Gastrocnemius medialis (tissue), 4 donors: ENCODE measurements at regions not wholly inside any gene's neighbourhood (a gene's known extent, or its start where the extent isn't known, plus 50 kb on each side); places are given as distances from the start of the nearest gene placed in this dataset.

ENCODE experiments used
- ATAC-seq, 2 donors: fragments of 150-250 bp; one replicate each; pipeline ENCODE4 v1.9.1; 2016
- DNase-seq, 2 donors: peaks; one replicate each; pipeline ENCODE4 v3.0.0-alpha.2; 2019
- H3K27ac ChIP-seq, 4 donors: fragments of 200-600 bp; sonication (generic); 1 replicate in 1 of 4; 2 replicates in 3 of 4; pipeline ENCODE4 v1.5.1; 2016 to 2018; ENCODE audit warnings: mild to moderate bottlenecking in 2 of 4, moderate library complexity in 1 of 4
- H3K27me3 ChIP-seq, 3 donors: fragments of 200-600 bp; sonication (generic) in 2 of 3; 1 replicate in 1 of 3; 2 replicates in 2 of 3; pipeline versions ENCODE4 v1.5.1 to v1.6.0; 2016 to 2019; ENCODE audit warnings: mild to moderate bottlenecking in 1 of 3, moderate library complexity in 1 of 3
- H3K36me3 ChIP-seq, 2 donors: fragments of 200-600 bp; sonication (generic) in 1 of 2; one replicate each; pipeline ENCODE4 v1.5.1; 2017 to 2018
- H3K4me1 ChIP-seq, 2 donors: fragments of 200-600 bp; sonication (generic) in 1 of 2; one replicate each; pipeline ENCODE4 v1.5.1; 2016 to 2017; ENCODE audit warnings: mild to moderate bottlenecking in 2 of 2
- H3K4me3 ChIP-seq, 4 donors: fragments of 200-600 bp; sonication (generic) in 3 of 4; 1 replicate in 1 of 4; 2 replicates in 3 of 4; pipeline ENCODE4 v1.5.1; 2016 to 2019; ENCODE audit warnings: mild to moderate bottlenecking in 2 of 4
- H3K9me3 ChIP-seq, 3 donors: fragments of 200-600 bp; sonication (generic) in 2 of 3; 1 replicate in 1 of 3; 2 replicates in 2 of 3; pipeline ENCODE4 v1.5.1; 2016 to 2019
- CTCF ChIP-seq, 5 experiments: fragments of 450-650 bp in 3 of 5; fragments of 200-600 bp in 2 of 5; sonication (generic) in 2 of 5; IDR thresholded peaks in 4 of 5; conservative IDR thresholded peaks in 1 of 5; 1 replicate in 4 of 5; 2 replicates in 1 of 5; pipeline ENCODE4 v1.5.1; 2016 to 2019; ENCODE audit warnings: antibody characterized with exemption in 5 of 5, mild to moderate bottlenecking in 3 of 5, moderate library complexity in 3 of 5
- POLR2A ChIP-seq, 2 donors: fragments of 450-650 bp; IDR thresholded peaks; one replicate each; pipeline ENCODE4 v1.6.1; 2017; ENCODE audit warnings: antibody characterized with exemption in 2 of 2, mild to moderate bottlenecking in 2 of 2, moderate library complexity in 2 of 2
- in situ Hi-C, 4 donors: fragments of 200-750 bp; cut with MboI; loops; one replicate each; pipeline versions ENCODE4 v1.15.0 to v1.8.0; 2017; ENCODE audit warnings: low sequenced_read_pairs in 4 of 4
- intact Hi-C: fragments of 100-400 bp; cut with DNase I; formaldehyde crosslinking; loops from one replicate; pipeline ENCODE4 v1.15.1; 2023; ENCODE audit warnings: low total_unique reads

DNA sequence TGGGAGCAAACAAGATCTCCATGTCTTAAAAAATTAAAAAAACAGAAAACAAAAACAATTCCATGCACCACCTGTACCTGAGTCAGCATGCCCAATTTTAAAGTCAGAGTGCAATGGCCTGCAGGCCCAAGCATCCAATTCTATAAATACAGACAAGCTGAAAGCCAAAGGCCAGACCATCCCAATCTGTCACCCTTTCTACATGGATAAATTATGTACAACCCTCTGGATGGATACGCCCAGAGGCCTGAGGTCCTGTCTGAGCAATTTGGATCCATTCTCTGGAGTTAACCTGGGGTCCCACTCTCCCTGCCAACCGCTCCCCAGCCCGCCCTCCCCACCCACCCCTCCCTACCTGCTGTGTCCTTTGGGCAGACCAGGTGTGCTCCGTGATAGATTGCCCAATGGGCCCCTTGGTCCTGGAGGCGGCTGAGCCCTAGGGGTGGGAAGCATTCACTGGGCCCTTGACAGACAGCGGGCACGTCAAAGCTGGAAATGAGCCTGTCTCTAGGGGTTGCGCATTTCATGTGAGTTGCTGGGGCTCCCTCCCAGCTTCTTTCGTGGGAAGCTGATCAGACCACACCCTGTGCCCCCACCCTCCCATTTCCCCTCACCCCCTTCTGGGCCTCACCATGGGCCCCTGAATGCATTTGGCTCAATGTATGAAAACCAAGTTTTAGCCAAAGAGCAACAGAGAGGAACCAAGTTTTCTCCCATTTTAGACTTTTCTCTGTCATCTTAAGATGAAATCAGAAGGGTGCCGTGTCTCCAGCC lies 171.3 kb downstream of the BCL11B start:
- Histone ChIP-seq H3K4me1 (no peaks in the 10 kb centered on the region), H3K4me3 (no peak overlapping the region), H3K27me3 (no peaks in the 10 kb centered on the region), H3K36me3 (no peaks in the 10 kb centered on the region), H3K9me3 (no peaks in the 10 kb centered on the region), H3K27ac (no peak overlapping the region)
- intact Hi-C loops, result no loop called here
- no peak for DNase-seq
- in situ Hi-C loops, result no loop called here
- ATAC-seq, result no peak
- TF ChIP-seq POLR2A (IDR thresholded peaks at IDR 0.05) (no peak), CTCF (IDR thresholded peaks at IDR 0.05 in 4 of 5, conservative IDR thresholded peaks at IDR 0.05 in 1 of 5) (no peak)

GRCh38 chr14:99101855-99102461 lies 170.0 kb downstream of the BCL11B start:
- no peaks in the 10 kb centered on the region for H3K9me3 ChIP-seq
- H3K4me1 ChIP-seq, result no peaks in the 10 kb centered on the region
- H3K27me3 ChIP-seq, result no peaks in the 10 kb centered on the region
- TF ChIP-seq CTCF (IDR thresholded peaks at IDR 0.05 in 4 of 5, conservative IDR thresholded peaks at IDR 0.05 in 1 of 5) (no peak), POLR2A (IDR thresholded peaks at IDR 0.05) (no peak)
- no peak for DNase-seq
- no peak overlapping the region for H3K27ac ChIP-seq
- H3K36me3 ChIP-seq, result no peaks in the 10 kb centered on the region
- no peak overlapping the region for H3K4me3 ChIP-seq
- in situ Hi-C loops, result no loop called here
- ATAC-seq, result no peak
- intact Hi-C loops, result no loop called here

GRCh38 chr14:99116741-99117295 lies 155.2 kb downstream of the BCL11B start:
- intact Hi-C loops, result no loop called here
- H3K36me3 ChIP-seq, result no peaks in the 10 kb centered on the region
- no peaks in the 10 kb centered on the region for H3K4me1 ChIP-seq
- DNase-seq (no peak), ATAC-seq (no peak)
- H3K27ac ChIP-seq, result no peak overlapping the region
- no peak for TF ChIP-seq CTCF (IDR thresholded peaks at IDR 0.05 in 4 of 5, conservative IDR thresholded peaks at IDR 0.05 in 1 of 5)
- no peak for TF ChIP-seq POLR2A (IDR thresholded peaks at IDR 0.05)
- no peaks in the 10 kb centered on the region for H3K9me3 ChIP-seq
- H3K4me3 ChIP-seq, result no peak overlapping the region
- H3K27me3 ChIP-seq, result peaks cover 23 to 33% (median 29%) of the 10 kb centered on the region in 3 donors
- in situ Hi-C loops, result no loop called here

DNA sequence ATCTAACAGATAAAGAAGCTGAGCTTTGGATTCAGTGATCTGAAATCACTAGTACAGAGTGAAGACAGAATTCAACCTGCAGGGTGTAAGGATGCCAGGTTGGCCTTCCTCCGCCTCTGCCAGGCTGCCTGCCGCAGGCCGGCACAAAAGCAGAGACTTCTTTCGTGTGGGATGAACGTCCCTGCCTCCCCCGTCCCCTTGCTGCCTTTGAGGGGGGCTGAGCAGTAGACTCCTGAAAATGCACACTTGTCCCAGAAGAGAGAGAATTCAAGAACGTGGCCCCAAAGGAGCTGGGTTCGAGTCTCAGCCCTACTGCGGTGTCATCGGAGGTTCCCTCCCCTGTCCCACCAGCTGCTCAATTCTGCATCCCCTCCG lies 154.3 kb downstream of the BCL11B start:
- Histone ChIP-seq H3K4me3 (no peak overlapping the region), H3K27ac (no peak overlapping the region), H3K4me1 (no peaks in the 10 kb centered on the region), H3K9me3 (no peaks in the 10 kb centered on the region), H3K36me3 (no peaks in the 10 kb centered on the region), H3K27me3 (peaks cover 23 to 34% (median 33%) of the 10 kb centered on the region in 3 donors)
- in situ Hi-C loops (no loop called here), intact Hi-C loops (no loop called here)
- ATAC-seq, result no peak
- no peak for DNase-seq
- TF ChIP-seq CTCF (IDR thresholded peaks at IDR 0.05 in 4 of 5, conservative IDR thresholded peaks at IDR 0.05 in 1 of 5) (no peak), POLR2A (IDR thresholded peaks at IDR 0.05) (no peak)
